Calu3 (cell line): ENCODE measurements at regions not wholly inside any gene's neighbourhood (a gene's known extent, or its start where the extent isn't known, plus 50 kb on each side); places are given as distances from the start of the nearest gene placed in this dataset.

Experiments used
- BruUV-seq: library from RNA; stranded (reverse); fragments of 400-500 nt; replicated peaks from 2 replicates; lab custom pipeline; 2021; lab: Mats Ljungman, UMichigan
- CTCF ChIA-PET: fragments of 300-600 bp; sonication (Branson Sonifier 250); formaldehyde crosslinking; loops from one replicate; lab custom pipeline; 2022; ENCODE audit warnings: antibody characterized with exemption; lab: Charles Lee
- DNase-seq: peaks from one replicate; pipeline ENCODE4 v3.0.0; 2022
- H3K27ac Mint-ChIP-seq: one replicate; pipeline ENCODE4 v1.8.0; 2022; ENCODE audit warnings: mixed read lengths; ENCODE audit not compliant: unreplicated experiment
- H3K27me3 Mint-ChIP-seq: one replicate; pipeline ENCODE4 v1.8.0; 2022; ENCODE audit warnings: mixed read lengths; ENCODE audit not compliant: unreplicated experiment
- H3K36me3 Mint-ChIP-seq: one replicate; pipeline ENCODE4 v1.8.0; 2022; ENCODE audit warnings: mild to moderate bottlenecking, moderate library complexity, mixed read lengths; ENCODE audit not compliant: insufficient read depth, unreplicated experiment
- H3K4me1 Mint-ChIP-seq: one replicate; pipeline ENCODE4 v1.8.0; 2022; ENCODE audit warnings: mild to moderate bottlenecking, low read depth, mixed read lengths; ENCODE audit not compliant: unreplicated experiment
- H3K4me3 Mint-ChIP-seq: one replicate; pipeline ENCODE4 v1.8.0; 2022; ENCODE audit warnings: mild to moderate bottlenecking, low read depth, moderate library complexity, mixed read lengths; ENCODE audit not compliant: unreplicated experiment
- H3K9me3 Mint-ChIP-seq: one replicate; pipeline ENCODE4 v1.8.0; 2022; ENCODE audit warnings: low read depth, mixed read lengths; ENCODE audit not compliant: unreplicated experiment
- CTCF ChIP-seq: fragments of 200-600 bp; IDR thresholded peaks from one replicate; pipeline ENCODE4 v1.8.0; 2022; ENCODE audit warnings: antibody characterized with exemption; ENCODE audit not compliant: unreplicated experiment
- intact Hi-C: fragments of 100-400 bp; cut with micrococcal nuclease; formaldehyde crosslinking; loops from one replicate; pipeline ENCODE4 v1.10.0; 2022; ENCODE audit not compliant: unreplicated experiment

GRCh38 chr4:44996276-44996845 lies 270.0 kb upstream of the GNPDA2 start:
- no peak overlapping the region for H3K27ac Mint-ChIP-seq

GRCh38 chr4:44988011-44988410 lies 261.7 kb upstream of the GNPDA2 start:
- no peak overlapping the region for H3K27ac Mint-ChIP-seq
- no peak overlapping the region for H3K4me3 Mint-ChIP-seq
- no peak for DNase-seq
- intact Hi-C loops: no loop called here
- CTCF ChIA-PET: no interaction called here
- H3K27me3 Mint-ChIP-seq: no peaks in the 10 kb centered on the region
- no peaks in the 10 kb centered on the region for H3K4me1 Mint-ChIP-seq
- H3K9me3 Mint-ChIP-seq: peaks cover 4% of the 10 kb centered on the region
- BruUV-seq: no TSS peak
- no peaks in the 10 kb centered on the region for H3K36me3 Mint-ChIP-seq
- no peak for TF ChIP-seq CTCF

More at GRCh38 chr4:44996276-44996845, 270.0 kb upstream of the GNPDA2 start:
- H3K4me1 Mint-ChIP-seq: no peaks in the 10 kb centered on the region
- no peaks in the 10 kb centered on the region for H3K36me3 Mint-ChIP-seq
- DNase-seq: no peak
- intact Hi-C loops: no loop called here
- no peaks in the 10 kb centered on the region for H3K27me3 Mint-ChIP-seq
- no TSS peak for BruUV-seq
- peaks cover 10% of the 10 kb centered on the region for H3K9me3 Mint-ChIP-seq
- TF ChIP-seq CTCF: no peak
- CTCF ChIA-PET: no interaction called here
- no peak overlapping the region for H3K4me3 Mint-ChIP-seq

- intact Hi-C loops: no loop called here
- H3K27ac Mint-ChIP-seq: no peak overlapping the region
- no peak for DNase-seq
- TF ChIP-seq CTCF: no peak
- no peaks in the 10 kb centered on the region for H3K27me3 Mint-ChIP-seq
- H3K36me3 Mint-ChIP-seq: no peaks in the 10 kb centered on the region
- H3K4me3 Mint-ChIP-seq: no peak overlapping the region
- no TSS peak for BruUV-seq
- H3K4me1 Mint-ChIP-seq: no peaks in the 10 kb centered on the region
- CTCF ChIA-PET: no interaction called here
- peaks cover 4% of the 10 kb centered on the region for H3K9me3 Mint-ChIP-seq
Measured at GRCh38 chr4:44985938-44986337, 259.6 kb upstream of the GNPDA2 start.

- Mint-ChIP-seq H3K27ac (no peak overlapping the region), H3K9me3 (peaks cover 5% of the 10 kb centered on the region), H3K4me1 (no peaks in the 10 kb centered on the region), H3K27me3 (no peaks in the 10 kb centered on the region), H3K4me3 (no peak overlapping the region), H3K36me3 (no peaks in the 10 kb centered on the region)
- TF ChIP-seq CTCF: no peak
- no TSS peak for BruUV-seq
- intact Hi-C loops: no loop called here
- DNase-seq: no peak
- CTCF ChIA-PET: no interaction called here
Measured at GRCh38 chr4:44985152-44985551, 258.8 kb upstream of the GNPDA2 start.
